ENCODE measurements at regions not wholly inside any gene's neighbourhood (a gene's known extent, or its start where the extent isn't known, plus 50 kb on each side); places are given as distances from the start of the nearest gene placed in this dataset.

- Mint-ChIP-seq H3K4me3 (ENCODE audit: unreplicated experiment) (no peak overlapping the region), H3K4me1 (ENCODE audit: low read depth, unreplicated experiment) (no peaks in the 10 kb centered on the region), H3K36me3 (ENCODE audit: insufficient read depth, unreplicated experiment) (no peaks in the 10 kb centered on the region), H3K9me3 (ENCODE audit: unreplicated experiment) (no peaks in the 10 kb centered on the region), H3K27me3 (ENCODE audit: insufficient read depth, unreplicated experiment) (no peaks in the 10 kb centered on the region), H3K27ac (ENCODE audit: unreplicated experiment) (no peak overlapping the region)
- intact Hi-C loops (cut with micrococcal nuclease; ENCODE audit: unreplicated experiment): no loop called here
- DNase-seq: no peak
- BruUV-seq (replicated peaks): no TSS peak
- no peak overlapping the region for H3K4me3 ChIP-seq (ENCODE audit: low read depth, low read length)
- H3K4me1 ChIP-seq: no peaks in the 10 kb centered on the region
- ChIA-PET POLR2A (no interaction called here), CTCF (no interaction called here)
- no peaks in the 10 kb centered on the region for H3K9me3 ChIP-seq
- H3K27me3 ChIP-seq (replicated peaks; ENCODE audit: control insufficient read depth, insufficient read depth, low read length): no peaks in the 10 kb centered on the region
- no peak for TF ChIP-seq CTCF (IDR thresholded peaks at IDR 0.05; ENCODE audit: insufficient read depth in 1 of 2, low read depth in 1 of 2, low read length in 1 of 2, severe bottlenecking in 1 of 2, unreplicated experiment in 1 of 2)
- no peaks in the 10 kb centered on the region for H3K36me3 ChIP-seq (ENCODE audit: control insufficient read depth, insufficient read depth, low read length)
These were observed 57.7 kb downstream of the SOX3 start for GRCh38 chrX:140447150-140447549.

GRCh38 chrX:140440876-140441275 is 64.0 kb downstream of the SOX3 start:
- no peaks in the 10 kb centered on the region for H3K4me1 Mint-ChIP-seq (ENCODE audit: low read depth, unreplicated experiment)
- intact Hi-C loops (cut with micrococcal nuclease; ENCODE audit: unreplicated experiment): no loop called here
- H3K27me3 ChIP-seq (replicated peaks; ENCODE audit: control insufficient read depth, insufficient read depth, low read length): no peaks in the 10 kb centered on the region
- ChIA-PET POLR2A (no interaction called here), CTCF (no interaction called here)
- no peak overlapping the region for H3K4me3 Mint-ChIP-seq (ENCODE audit: unreplicated experiment)
- no peak overlapping the region for H3K4me3 ChIP-seq (ENCODE audit: low read depth, low read length)
- H3K9me3 Mint-ChIP-seq (ENCODE audit: unreplicated experiment): no peaks in the 10 kb centered on the region
- TF ChIP-seq CTCF (IDR thresholded peaks at IDR 0.05; ENCODE audit: insufficient read depth in 1 of 2, low read depth in 1 of 2, low read length in 1 of 2, severe bottlenecking in 1 of 2, unreplicated experiment in 1 of 2): no peak
- no peak overlapping the region for H3K27ac Mint-ChIP-seq (ENCODE audit: unreplicated experiment)
- H3K27me3 Mint-ChIP-seq (ENCODE audit: insufficient read depth, unreplicated experiment): no peaks in the 10 kb centered on the region
- no peak for DNase-seq
- H3K4me1 ChIP-seq: no peaks in the 10 kb centered on the region
- H3K36me3 ChIP-seq (ENCODE audit: control insufficient read depth, insufficient read depth, low read length): no peaks in the 10 kb centered on the region
- no peaks in the 10 kb centered on the region for H3K9me3 ChIP-seq
- no TSS peak for BruUV-seq (replicated peaks)
- H3K36me3 Mint-ChIP-seq (ENCODE audit: insufficient read depth, unreplicated experiment): no peaks in the 10 kb centered on the region

- no peaks in the 10 kb centered on the region for H3K9me3 ChIP-seq
- intact Hi-C loops (cut with micrococcal nuclease; ENCODE audit: unreplicated experiment): no loop called here
- DNase-seq: peak; percentile 8 to 34
- no peak overlapping the region for H3K4me3 Mint-ChIP-seq (ENCODE audit: unreplicated experiment)
- POLR2A ChIA-PET: no interaction called here
- no peaks in the 10 kb centered on the region for H3K4me1 ChIP-seq
- no TSS peak for BruUV-seq (replicated peaks)
- H3K27ac Mint-ChIP-seq (ENCODE audit: unreplicated experiment): no peak overlapping the region
- H3K9me3 Mint-ChIP-seq (ENCODE audit: unreplicated experiment): no peaks in the 10 kb centered on the region
- CTCF ChIA-PET: no interaction called here
- no peaks in the 10 kb centered on the region for H3K27me3 Mint-ChIP-seq (ENCODE audit: insufficient read depth, unreplicated experiment)
- peak overlapping the region; percentile 16 for H3K4me3 ChIP-seq (ENCODE audit: low read depth, low read length)
- no peaks in the 10 kb centered on the region for H3K36me3 ChIP-seq (ENCODE audit: control insufficient read depth, insufficient read depth, low read length)
- no peaks in the 10 kb centered on the region for H3K36me3 Mint-ChIP-seq (ENCODE audit: insufficient read depth, unreplicated experiment)
- no peak for TF ChIP-seq CTCF (IDR thresholded peaks at IDR 0.05; ENCODE audit: insufficient read depth in 1 of 2, low read depth in 1 of 2, low read length in 1 of 2, severe bottlenecking in 1 of 2, unreplicated experiment in 1 of 2)
- H3K4me1 Mint-ChIP-seq (ENCODE audit: low read depth, unreplicated experiment): no peaks in the 10 kb centered on the region
- no peaks in the 10 kb centered on the region for H3K27me3 ChIP-seq (replicated peaks; ENCODE audit: control insufficient read depth, insufficient read depth, low read length)
These were observed 65.4 kb downstream of the SOX3 start for GRCh38 chrX:140439476-140439875.

All from Caco-2 (cell line).